Natural killer cell (primary cell): ENCODE measurements at regions not wholly inside any gene's neighbourhood (a gene's known extent, or its start where the extent isn't known, plus 50 kb on each side); places are given as distances from the start of the nearest gene placed in this dataset.

Experiments used
- ATAC-seq, 3 donors: fragments of 150-1000 bp in 2 of 3; fragments of 200-7000 bp in 1 of 3; cut with Tn5 transposase; 1 replicate in 1 of 3; 2 replicates in 2 of 3; pipeline ENCODE4 v1.10.0; 2021; ENCODE audit warnings: mild to moderate bottlenecking in 2 of 3, moderate library complexity in 2 of 3
- DNase-seq, 2 donors: peaks; one replicate each; pipeline versions ENCODE4 v3.0.0 to v3.0.0-alpha.2; 2013 to 2021; ENCODE audit warnings: mixed read lengths in 1 of 2
- H3K27ac ChIP-seq: one replicate; pipeline ENCODE4 v1.5.1; 2013; ENCODE audit warnings: mild to moderate bottlenecking, low read length
- H3K27me3 ChIP-seq: one replicate; pipeline ENCODE4 v1.6.1; 2013; ENCODE audit warnings: low read length; ENCODE audit not compliant: control insufficient read depth, insufficient read depth
- H3K36me3 ChIP-seq: one replicate; pipeline ENCODE4 v1.6.1; 2013; ENCODE audit warnings: low read length; ENCODE audit not compliant: control insufficient read depth, insufficient read depth
- H3K4me1 ChIP-seq: one replicate; pipeline ENCODE4 v1.6.1; 2013; ENCODE audit warnings: low read length; ENCODE audit not compliant: control insufficient read depth, insufficient read depth
- H3K4me3 ChIP-seq: one replicate; pipeline ENCODE4 v1.5.1; 2013; ENCODE audit warnings: low read length
- H3K9me3 ChIP-seq: one replicate; pipeline ENCODE4 v1.6.1; 2013; ENCODE audit warnings: low read length; ENCODE audit not compliant: control insufficient read depth, insufficient read depth
- H3K27ac Mint-ChIP-seq, 2 donors: one replicate each; pipeline ENCODE4 v1.8.0; 2022; ENCODE audit warnings: mild to moderate bottlenecking in 2 of 2, mixed read lengths in 2 of 2, moderate library complexity in 1 of 2
- H3K27me3 Mint-ChIP-seq, 2 donors: one replicate each; pipeline ENCODE4 v1.8.0; 2022; ENCODE audit warnings: low read depth in 2 of 2, mixed read lengths in 2 of 2
- H3K36me3 Mint-ChIP-seq: one replicate; pipeline ENCODE4 v1.8.0; 2022; ENCODE audit warnings: mixed read lengths
- H3K4me1 Mint-ChIP-seq, 2 donors: one replicate each; pipeline ENCODE4 v1.8.0; 2022; ENCODE audit warnings: mixed read lengths in 2 of 2
- H3K4me3 Mint-ChIP-seq: one replicate; pipeline ENCODE4 v1.8.0; 2022; ENCODE audit warnings: mild to moderate bottlenecking, moderate library complexity, mixed read lengths
- H3K9me3 Mint-ChIP-seq, 2 donors: one replicate each; pipeline ENCODE4 v1.8.0; 2022; ENCODE audit warnings: mixed read lengths in 2 of 2
- CTCF ChIP-seq: fragments of 200-600 bp; IDR thresholded peaks from one replicate; pipeline ENCODE4 v1.8.0; 2022; ENCODE audit warnings: antibody characterized with exemption
- WGBS: methylation state at CpG from one replicate; pipeline ENCODE4 v1.1.7; 2013; ENCODE audit warnings: missing lambda C conversion rate; ENCODE audit not compliant: insufficient coverage; 5-methylcytosine and 5-hydroxymethylcytosine counted together
- intact Hi-C: fragments of 100-400 bp; cut with micrococcal nuclease; formaldehyde crosslinking; loops from one replicate; pipeline ENCODE4 v1.14.2; 2022

GRCh38 chr10:32153252-32153651, 97.0 kb upstream of the KIF5B start:
- H3K9me3 ChIP-seq = no peaks in the 10 kb centered on the region
- Mint-ChIP-seq H3K9me3 (peaks cover 2 to 4% of the 10 kb centered on the region in 2 donors), H3K4me3 (no peak overlapping the region), H3K4me1 (peaks cover 0 to 8% of the 10 kb centered on the region in 2 donors), H3K27ac (no peak overlapping the region), H3K27me3 (peaks cover 2 to 25% of the 10 kb centered on the region in 2 donors), H3K36me3 (peaks cover 8% of the 10 kb centered on the region)
- no peak for TF ChIP-seq CTCF
- intact Hi-C loops = no loop called here
- ATAC-seq (no peak), DNase-seq (no peak)
- H3K4me1 ChIP-seq = no peaks in the 10 kb centered on the region
- 100% methylated on average over 4 of the region's 4 CpGs for whole genome bisulfite sequencing
- H3K27me3 ChIP-seq = no peaks in the 10 kb centered on the region
- no peak overlapping the region for H3K4me3 ChIP-seq
- no peaks in the 10 kb centered on the region for H3K36me3 ChIP-seq
- no peak overlapping the region for H3K27ac ChIP-seq

- H3K27me3 Mint-ChIP-seq = peaks cover 2 to 25% of the 10 kb centered on the region in 2 donors
These were observed 95.6 kb upstream of the KIF5B start for GRCh38 chr10:32151871-32152270.

GRCh38 chr10:32150532-32151101, 94.4 kb upstream of the KIF5B start:
- Histone ChIP-seq H3K36me3 (no peaks in the 10 kb centered on the region), H3K4me3 (no peak overlapping the region), H3K27ac (no peak overlapping the region), H3K27me3 (no peaks in the 10 kb centered on the region), H3K4me1 (no peaks in the 10 kb centered on the region), H3K9me3 (no peaks in the 10 kb centered on the region)
- Mint-ChIP-seq H3K4me3 (no peak overlapping the region), H3K4me1 (peaks cover 0 to 8% of the 10 kb centered on the region in 2 donors), H3K36me3 (peaks cover 8% of the 10 kb centered on the region), H3K27ac (no peak overlapping the region), H3K9me3 (peaks cover 2 to 4% of the 10 kb centered on the region in 2 donors), H3K27me3 (peaks cover 2 to 19% of the 10 kb centered on the region in 2 donors)
- intact Hi-C loops = no loop called here
- WGBS = 55% methylated on average over 8 of the region's 8 CpGs
- TF ChIP-seq CTCF = no peak
- DNase-seq (peak in 1 of 2 donors; percentile 14), ATAC-seq (no peak)

More at GRCh38 chr10:32151871-32152270, 95.6 kb upstream of the KIF5B start:
- no peaks in the 10 kb centered on the region for H3K27me3 ChIP-seq
- H3K36me3 ChIP-seq = no peaks in the 10 kb centered on the region
- H3K9me3 Mint-ChIP-seq = peaks cover 2 to 4% of the 10 kb centered on the region in 2 donors
- H3K27ac ChIP-seq = no peak overlapping the region
- peaks cover 0 to 8% of the 10 kb centered on the region in 2 donors for H3K4me1 Mint-ChIP-seq
- no peak overlapping the region for H3K27ac Mint-ChIP-seq
- H3K4me3 Mint-ChIP-seq = no peak overlapping the region
- no peaks in the 10 kb centered on the region for H3K9me3 ChIP-seq
- no peak for TF ChIP-seq CTCF
- intact Hi-C loops = no loop called here
- DNase-seq = no peak
- no peak overlapping the region for H3K4me3 ChIP-seq
- no peaks in the 10 kb centered on the region for H3K4me1 ChIP-seq
- 98% methylated on average over 2 of the region's 2 CpGs for WGBS
- peaks cover 8% of the 10 kb centered on the region for H3K36me3 Mint-ChIP-seq
- no peak for ATAC-seq
